MM.1S (cell line): ENCODE measurements at regions not wholly inside any gene's neighbourhood (a gene's known extent, or its start where the extent isn't known, plus 50 kb on each side); places are given as distances from the start of the nearest gene placed in this dataset.

Source experiments
- CTCF ChIP-seq: fragments of 300-600 bp; sonication (generic); IDR thresholded peaks from 2 replicates; pipeline ENCODE4 v1.5.1; 2016; ENCODE audit warnings: antibody characterized with exemption, low read length, mixed read lengths
- EZH2phosphoT487 ChIP-seq: fragments of 300-600 bp; sonication (generic); IDR thresholded peaks from 2 replicates; pipeline ENCODE4 v1.6.1; 2018; ENCODE audit warnings: antibody characterized with exemption, low read length

- no peak for TF ChIP-seq CTCF
- TF ChIP-seq EZH2phosphoT487, result no peak
These were observed 49.8 kb upstream of the IKBKE start for GRCh38 chr1:206420471-206420870.
